ENCODE measurements at regions not wholly inside any gene's neighbourhood (a gene's known extent, or its start where the extent isn't known, plus 50 kb on each side); places are given as distances from the start of the nearest gene placed in this dataset.
"Not testable (repeated sequence)": the region's sequence is repeated elsewhere in the genome, so short reads cannot be mapped to it uniquely, and the experiment has no call there.

DNA sequence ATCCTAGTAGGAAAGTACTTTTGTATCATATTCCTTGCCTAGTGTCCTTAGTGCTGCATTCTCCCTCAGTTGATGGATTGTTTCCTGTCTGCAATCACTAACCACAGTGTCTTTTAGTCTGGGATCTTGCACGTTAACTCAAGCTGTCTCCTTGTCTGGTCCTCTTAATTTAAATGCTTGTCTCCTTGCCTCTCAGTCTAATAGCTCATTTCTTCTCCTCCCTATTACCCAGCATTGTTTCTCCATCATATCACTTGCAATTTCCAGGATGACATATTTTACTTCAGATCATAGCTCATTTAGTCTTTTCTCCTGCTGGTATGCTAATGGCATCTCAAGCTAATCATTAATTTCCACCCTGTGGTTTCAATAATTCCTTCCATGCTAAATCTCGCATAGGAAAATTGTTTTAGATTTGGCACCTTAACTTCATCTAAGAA, 2052.0 kb upstream of the C9orf72 start:
- no peaks in the 10 kb centered on the region for H3K4me1 Mint-ChIP-seq
- H3K27me3 Mint-ChIP-seq = no peaks in the 10 kb centered on the region
- no peak overlapping the region for H3K4me3 Mint-ChIP-seq
- ATAC-seq (replicated peaks) = no peak
- H3K36me3 Mint-ChIP-seq = no peaks in the 10 kb centered on the region
- H3K27ac Mint-ChIP-seq = no peak overlapping the region
- no peak for DNase-seq
- peaks cover 7 to 8% of the 10 kb centered on the region in 2 donors for H3K9me3 Mint-ChIP-seq

DNA sequence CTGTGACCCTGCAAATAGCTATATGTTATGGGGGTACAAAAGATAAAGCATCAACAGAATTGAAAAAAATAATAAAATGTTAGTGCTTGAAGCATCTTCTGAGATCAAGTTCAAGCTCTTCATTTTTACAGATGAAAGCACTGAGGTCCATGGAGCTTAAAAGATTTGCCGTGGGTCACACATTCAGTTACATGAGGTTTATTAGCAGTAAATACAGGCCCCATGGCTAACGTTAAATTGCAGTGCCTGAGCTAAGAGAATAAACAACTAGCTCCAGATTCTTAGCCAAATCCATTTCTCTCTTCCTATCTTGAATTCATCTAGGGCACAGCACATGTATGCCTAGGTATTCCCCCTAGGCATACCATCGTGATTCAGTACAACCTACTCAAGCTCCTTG, 2052.7 kb upstream of the C9orf72 start:
- DNase-seq (no peak), ATAC-seq (replicated peaks) (peak in 1 of 2 donors; percentile 25)
- Mint-ChIP-seq H3K27ac (no peak overlapping the region), H3K27me3 (no peaks in the 10 kb centered on the region), H3K9me3 (peaks cover 7 to 8% of the 10 kb centered on the region in 2 donors), H3K4me1 (no peaks in the 10 kb centered on the region), H3K4me3 (no peak overlapping the region), H3K36me3 (no peaks in the 10 kb centered on the region)

DNA sequence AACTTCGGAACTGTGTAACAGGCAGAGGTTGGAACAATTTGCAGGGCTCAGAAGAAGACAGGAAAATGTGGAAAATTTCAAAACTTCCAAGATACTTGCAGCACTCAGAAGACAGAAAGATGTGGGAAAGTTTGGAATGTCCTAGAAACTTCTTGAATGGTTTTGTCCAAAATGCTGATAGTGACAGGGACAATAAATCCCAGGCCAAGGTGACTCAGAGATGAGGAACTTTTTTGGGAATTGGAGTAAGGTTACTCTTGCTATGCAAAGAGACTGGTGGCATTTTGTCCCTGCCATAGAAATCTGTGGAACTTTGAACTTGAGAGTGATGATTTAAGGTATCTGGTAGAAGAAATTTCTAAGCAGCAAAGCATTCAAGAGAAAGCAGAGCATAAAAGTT, 2055.6 kb upstream of the C9orf72 start:
- not testable (repeated sequence) for H3K27me3 Mint-ChIP-seq; H3K4me3 Mint-ChIP-seq; DNase-seq; H3K36me3 Mint-ChIP-seq; H3K4me1 Mint-ChIP-seq; H3K27ac Mint-ChIP-seq; H3K9me3 Mint-ChIP-seq; ATAC-seq (replicated peaks)

DNA sequence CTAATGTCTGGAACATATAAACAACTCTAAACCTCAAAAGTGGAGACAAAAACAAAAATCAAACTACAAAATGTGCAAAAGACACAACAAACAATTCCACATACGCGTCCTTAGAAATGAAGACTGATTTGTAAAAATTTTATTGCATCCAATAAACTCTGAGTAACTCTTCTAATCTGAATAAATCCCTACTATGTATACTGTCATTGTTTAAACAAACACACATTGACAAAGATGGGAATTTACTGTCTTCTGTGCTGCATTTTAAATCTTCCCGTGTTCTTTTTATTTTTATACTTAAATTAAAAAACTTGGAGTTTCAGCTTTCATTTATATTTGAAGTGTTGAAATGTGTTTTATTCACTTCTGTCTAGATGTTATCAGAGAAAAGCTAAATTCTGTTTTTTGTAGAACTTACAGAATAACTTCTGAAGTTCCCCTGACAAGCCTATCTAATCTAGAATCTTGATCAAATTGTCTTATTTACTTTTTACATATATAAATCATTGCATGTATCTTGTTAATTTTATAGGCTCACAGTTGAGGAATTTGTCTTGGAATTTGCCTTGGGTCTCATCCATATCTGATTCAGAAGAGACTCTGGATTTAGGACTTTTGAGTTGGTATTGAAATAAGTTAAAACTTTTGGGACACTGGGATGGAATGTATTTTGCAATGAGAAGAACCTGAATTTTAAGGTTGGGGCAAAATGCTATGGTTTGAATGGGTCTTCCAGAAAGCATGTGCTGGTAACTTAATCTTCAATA, 2064.4 kb upstream of the C9orf72 start:
- ATAC-seq (replicated peaks) = no peak

DNA sequence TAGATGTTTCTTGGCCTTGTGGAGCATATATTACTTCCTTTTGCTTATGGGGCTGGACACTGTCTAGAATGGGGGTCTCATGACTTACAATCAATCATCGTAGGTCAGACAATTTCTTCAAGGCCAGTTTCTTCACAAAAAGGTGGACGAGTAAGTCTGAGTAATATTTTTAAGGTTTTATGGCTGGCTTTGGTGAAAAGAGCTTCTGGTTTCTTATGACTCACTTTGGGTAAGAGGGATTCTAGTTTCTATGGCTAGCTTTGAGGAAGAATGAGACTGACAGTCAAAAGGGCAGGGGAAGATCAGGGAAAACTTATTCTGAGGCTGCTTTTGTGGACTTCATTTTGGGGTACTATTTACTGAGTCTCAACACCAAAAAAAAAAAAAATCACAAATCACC, 2067.2 kb upstream of the C9orf72 start:
- Mint-ChIP-seq H3K4me1 (no peaks in the 10 kb centered on the region), H3K9me3 (no peaks in the 10 kb centered on the region), H3K36me3 (no peaks in the 10 kb centered on the region), H3K27me3 (no peaks in the 10 kb centered on the region), H3K4me3 (no peak overlapping the region), H3K27ac (no peak overlapping the region)
- no peak for ATAC-seq (replicated peaks)
- no peak for DNase-seq

More for the DNA sequence above, 2064.4 kb upstream of the C9orf72 start:
- Mint-ChIP-seq H3K4me3 (no peak overlapping the region), H3K36me3 (no peaks in the 10 kb centered on the region), H3K4me1 (no peaks in the 10 kb centered on the region), H3K9me3 (no peaks in the 10 kb centered on the region), H3K27ac (no peak overlapping the region), H3K27me3 (no peaks in the 10 kb centered on the region)
- no peak for DNase-seq

DNA sequence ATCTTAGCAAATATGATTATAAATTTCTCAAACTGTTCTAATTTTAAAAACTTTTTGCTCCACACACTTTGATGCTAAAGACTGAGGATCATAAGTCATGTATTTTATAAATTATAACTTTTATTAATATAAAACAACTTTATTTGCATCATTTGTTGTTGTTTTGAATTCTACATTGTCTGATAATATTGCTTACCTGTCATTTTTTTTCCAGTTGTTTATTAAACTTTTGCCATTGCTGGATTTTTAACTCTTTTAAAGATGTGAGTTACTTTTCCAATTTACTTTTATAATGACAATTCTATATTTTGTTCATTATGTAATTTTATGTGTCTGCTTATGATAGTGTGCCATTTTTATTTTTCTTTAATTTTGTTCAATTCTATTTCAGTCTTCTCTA, 2071.2 kb upstream of the C9orf72 start:
- Mint-ChIP-seq H3K27me3 (no peaks in the 10 kb centered on the region), H3K4me3 (no peak overlapping the region), H3K36me3 (no peaks in the 10 kb centered on the region), H3K27ac (no peak overlapping the region), H3K9me3 (no peaks in the 10 kb centered on the region), H3K4me1 (no peaks in the 10 kb centered on the region)
- ATAC-seq (replicated peaks) (no peak), DNase-seq (no peak)

DNA sequence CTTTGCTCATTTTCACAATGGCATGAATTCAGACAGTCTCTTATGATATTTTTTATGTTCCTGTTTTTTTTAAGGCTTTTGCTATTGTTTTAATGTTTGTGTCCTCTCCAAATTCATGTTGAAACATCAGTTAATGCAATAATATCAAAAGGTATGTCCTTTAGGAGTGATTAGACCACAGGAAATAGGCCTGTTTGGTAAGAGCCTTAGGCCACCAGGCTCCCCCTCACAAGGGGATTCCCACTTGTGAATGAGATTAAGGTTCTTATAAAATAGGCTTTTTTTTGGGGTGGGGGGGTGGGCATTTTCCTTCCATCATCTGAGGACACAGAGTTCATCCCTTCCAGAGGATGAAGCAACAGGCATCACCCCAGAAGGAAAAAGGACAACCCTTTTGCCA, 2074.2 kb upstream of the C9orf72 start:
- H3K4me3 Mint-ChIP-seq = no peak overlapping the region
- ATAC-seq (replicated peaks) (no peak), DNase-seq (no peak)
- H3K9me3 Mint-ChIP-seq = no peaks in the 10 kb centered on the region
- H3K4me1 Mint-ChIP-seq = no peaks in the 10 kb centered on the region
- H3K36me3 Mint-ChIP-seq = no peaks in the 10 kb centered on the region
- no peaks in the 10 kb centered on the region for H3K27me3 Mint-ChIP-seq
- no peak overlapping the region for H3K27ac Mint-ChIP-seq

DNA sequence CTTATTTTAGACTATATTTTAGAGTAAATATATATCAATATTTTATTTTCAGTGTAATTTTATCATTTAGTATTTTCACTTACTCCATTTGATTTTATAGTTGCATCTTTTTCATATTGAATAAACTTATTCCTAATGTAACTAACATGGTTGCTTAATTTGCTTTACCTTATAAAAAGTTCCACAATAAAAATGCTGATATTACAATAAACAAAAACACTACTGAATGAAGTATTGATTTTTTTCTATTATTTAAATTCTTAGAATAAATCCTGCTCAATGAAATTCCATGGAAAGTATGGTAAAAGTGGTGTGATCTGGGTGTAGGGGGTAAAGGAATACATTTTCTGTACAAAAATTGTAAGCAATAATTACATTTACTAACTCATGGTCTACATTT, 2074.9 kb upstream of the C9orf72 start:
- no peak for DNase-seq
- H3K4me1 Mint-ChIP-seq = no peaks in the 10 kb centered on the region
- no peak overlapping the region for H3K27ac Mint-ChIP-seq
- no peak for ATAC-seq (replicated peaks)
- no peaks in the 10 kb centered on the region for H3K27me3 Mint-ChIP-seq
- H3K36me3 Mint-ChIP-seq = no peaks in the 10 kb centered on the region
- H3K4me3 Mint-ChIP-seq = no peak overlapping the region
- H3K9me3 Mint-ChIP-seq = no peaks in the 10 kb centered on the region

DNA sequence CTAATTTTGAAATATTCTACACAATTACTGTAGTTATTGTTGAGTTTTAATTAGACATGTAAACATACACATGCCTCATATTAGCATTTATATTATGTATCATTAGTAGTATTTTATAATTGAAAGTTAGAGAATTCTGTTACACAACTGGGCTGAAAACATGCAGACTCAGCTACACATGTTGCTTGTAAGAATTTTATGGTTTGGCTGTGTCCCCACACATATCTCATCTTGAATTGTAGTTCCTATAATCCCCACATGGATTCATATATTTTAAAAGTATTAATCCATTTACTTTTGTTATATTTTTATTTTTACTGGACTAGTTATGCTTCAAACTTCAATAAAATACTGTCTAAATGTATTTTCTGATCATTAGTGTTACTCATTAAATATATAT, 2075.3 kb upstream of the C9orf72 start:
- Mint-ChIP-seq H3K4me1 (no peaks in the 10 kb centered on the region), H3K27me3 (no peaks in the 10 kb centered on the region), H3K9me3 (no peaks in the 10 kb centered on the region), H3K27ac (no peak overlapping the region), H3K36me3 (no peaks in the 10 kb centered on the region), H3K4me3 (no peak overlapping the region)
- ATAC-seq (replicated peaks) (no peak), DNase-seq (no peak)

DNA sequence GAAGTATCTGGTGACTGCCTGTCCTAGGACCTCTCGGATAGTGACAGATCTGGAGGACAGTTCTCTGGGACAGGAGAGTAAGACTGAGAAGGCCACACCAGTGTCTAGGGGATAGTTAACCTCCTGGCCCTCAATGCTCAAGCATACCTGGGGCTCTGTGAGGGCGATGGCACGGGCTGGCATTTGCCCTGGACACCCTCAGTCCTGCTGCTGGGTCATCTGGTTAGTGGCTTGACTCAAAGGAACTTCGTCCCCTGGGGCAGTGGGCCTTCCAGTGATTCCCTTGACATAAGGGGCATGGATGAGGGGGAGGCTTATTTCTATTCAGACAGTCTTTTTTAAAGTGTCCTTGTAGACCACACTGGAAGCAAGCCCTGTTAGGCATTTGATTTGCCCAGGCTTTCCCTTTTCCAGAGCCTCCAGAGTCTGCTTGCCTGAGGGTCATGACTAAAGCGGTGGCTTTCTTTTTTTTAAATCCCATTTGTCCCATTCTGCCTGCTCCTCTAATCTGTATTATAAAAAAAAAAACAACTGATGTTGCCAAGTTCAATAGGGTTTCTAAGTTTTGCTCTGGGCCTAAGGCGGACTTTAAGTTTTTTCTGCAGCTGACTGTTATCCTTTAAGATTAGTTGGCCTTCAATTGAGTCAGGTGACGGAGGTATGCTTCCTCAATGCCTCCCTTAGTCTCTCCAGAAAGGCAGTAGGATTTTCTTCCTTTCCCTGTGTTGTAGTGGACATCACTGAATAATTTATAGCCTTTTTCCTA, 2083.5 kb upstream of the C9orf72 start:
- Mint-ChIP-seq H3K27ac (no peak overlapping the region), H3K4me3 (no peak overlapping the region), H3K4me1 (no peaks in the 10 kb centered on the region), H3K27me3 (no peaks in the 10 kb centered on the region), H3K9me3 (peaks cover 0 to 5% of the 10 kb centered on the region in 2 donors), H3K36me3 (no peaks in the 10 kb centered on the region)
- ATAC-seq (replicated peaks) (no peak), DNase-seq (no peak)

DNA sequence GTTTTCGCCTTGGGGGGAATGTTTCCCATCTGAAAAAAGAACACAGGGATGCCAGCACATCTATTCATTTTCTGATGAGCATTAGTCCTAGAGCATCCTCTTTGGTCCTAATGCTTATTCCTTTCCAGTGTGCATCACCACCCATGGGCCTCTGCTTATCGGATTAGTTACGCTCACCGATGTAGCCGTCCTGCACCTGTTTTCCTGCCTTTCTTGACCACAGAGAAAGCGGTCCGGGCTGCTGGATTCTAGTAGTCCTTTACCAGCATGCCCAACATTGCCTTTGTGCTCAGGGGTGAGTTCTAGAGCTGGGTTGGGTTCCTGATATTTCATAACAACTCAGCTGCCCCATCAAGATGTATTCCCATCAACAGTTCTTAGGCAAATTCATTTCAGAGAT, 2084.5 kb upstream of the C9orf72 start:
- DNase-seq (no peak), ATAC-seq (replicated peaks) (no peak)
- Mint-ChIP-seq H3K4me3 (no peak overlapping the region), H3K27ac (no peak overlapping the region), H3K36me3 (no peaks in the 10 kb centered on the region), H3K4me1 (no peaks in the 10 kb centered on the region), H3K9me3 (peaks cover 0 to 5% of the 10 kb centered on the region in 2 donors), H3K27me3 (no peaks in the 10 kb centered on the region)

DNA sequence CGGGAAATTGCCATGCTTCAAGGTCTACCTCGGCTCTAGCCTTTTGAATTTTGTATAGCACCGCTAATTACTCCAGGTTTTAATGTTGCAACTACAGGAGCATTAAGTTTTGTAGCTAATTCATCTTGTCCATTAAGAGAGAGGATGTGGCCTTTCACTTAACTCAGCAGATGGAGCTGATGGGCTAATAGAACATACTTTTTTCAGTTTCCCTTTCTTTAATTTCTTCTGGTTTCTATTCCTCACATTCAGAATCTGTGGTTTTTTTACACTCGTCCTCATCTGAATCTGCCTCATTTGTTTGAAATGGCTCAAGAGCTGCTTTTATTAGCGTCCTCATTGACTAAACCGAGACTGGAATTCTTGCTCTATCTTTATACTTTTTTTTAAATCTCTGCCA, 2085.7 kb upstream of the C9orf72 start:
- no peak overlapping the region for H3K4me3 Mint-ChIP-seq
- H3K4me1 Mint-ChIP-seq = no peaks in the 10 kb centered on the region
- DNase-seq (no peak), ATAC-seq (replicated peaks) (no peak)
- no peak overlapping the region for H3K27ac Mint-ChIP-seq
- H3K27me3 Mint-ChIP-seq = no peaks in the 10 kb centered on the region
- peaks cover 0 to 5% of the 10 kb centered on the region in 2 donors for H3K9me3 Mint-ChIP-seq
- H3K36me3 Mint-ChIP-seq = no peaks in the 10 kb centered on the region

DNA sequence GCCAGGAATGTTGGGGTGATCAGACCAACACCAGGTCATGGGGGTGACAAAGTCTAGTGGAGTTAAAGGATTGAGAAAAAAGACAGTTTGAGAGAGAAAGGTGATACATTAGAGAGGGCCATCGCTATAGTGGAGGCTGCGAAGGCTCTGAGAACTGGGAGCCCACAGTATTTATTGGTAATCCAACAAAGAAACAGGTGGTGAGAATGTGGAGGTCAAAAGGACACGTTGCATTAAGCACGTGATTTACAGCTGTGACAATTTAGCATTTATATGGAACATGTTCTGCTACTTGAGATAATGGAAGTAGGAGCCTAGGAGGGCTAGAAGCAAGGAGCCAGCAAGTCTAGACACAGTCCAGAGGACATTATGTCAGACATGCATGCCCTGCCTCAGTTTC, 2086.5 kb upstream of the C9orf72 start:
- DNase-seq (no peak), ATAC-seq (replicated peaks) (no peak)
- Mint-ChIP-seq H3K27ac (no peak overlapping the region), H3K9me3 (peaks cover 0 to 5% of the 10 kb centered on the region in 2 donors), H3K4me1 (no peaks in the 10 kb centered on the region), H3K27me3 (no peaks in the 10 kb centered on the region), H3K4me3 (no peak overlapping the region), H3K36me3 (no peaks in the 10 kb centered on the region)

DNA sequence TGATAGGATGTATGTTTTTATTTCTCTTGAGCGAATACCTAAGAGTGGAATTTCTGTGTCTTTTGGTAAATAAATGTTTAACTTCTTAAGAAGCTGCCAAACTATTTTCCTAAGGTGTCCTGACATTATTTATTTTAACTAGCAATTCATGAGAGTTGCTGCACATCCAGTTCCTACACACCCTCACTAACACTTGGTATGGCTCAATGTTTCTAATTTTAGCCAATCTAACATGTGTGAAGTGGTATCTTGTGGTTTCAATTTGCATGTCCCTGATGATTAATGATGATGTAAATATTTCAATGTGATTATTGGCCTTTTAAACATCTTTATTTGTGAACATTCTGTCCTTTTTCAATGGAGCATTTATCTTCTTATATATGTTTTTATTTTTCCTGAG, 2095.5 kb upstream of the C9orf72 start:
- no peak overlapping the region for H3K27ac Mint-ChIP-seq
- H3K4me1 Mint-ChIP-seq = no peaks in the 10 kb centered on the region
- no peaks in the 10 kb centered on the region for H3K27me3 Mint-ChIP-seq
- ATAC-seq (replicated peaks) = no peak
- no peaks in the 10 kb centered on the region for H3K36me3 Mint-ChIP-seq
- no peak for DNase-seq
- H3K9me3 Mint-ChIP-seq = peaks cover 0 to 6% of the 10 kb centered on the region in 2 donors
- no peak overlapping the region for H3K4me3 Mint-ChIP-seq

DNA sequence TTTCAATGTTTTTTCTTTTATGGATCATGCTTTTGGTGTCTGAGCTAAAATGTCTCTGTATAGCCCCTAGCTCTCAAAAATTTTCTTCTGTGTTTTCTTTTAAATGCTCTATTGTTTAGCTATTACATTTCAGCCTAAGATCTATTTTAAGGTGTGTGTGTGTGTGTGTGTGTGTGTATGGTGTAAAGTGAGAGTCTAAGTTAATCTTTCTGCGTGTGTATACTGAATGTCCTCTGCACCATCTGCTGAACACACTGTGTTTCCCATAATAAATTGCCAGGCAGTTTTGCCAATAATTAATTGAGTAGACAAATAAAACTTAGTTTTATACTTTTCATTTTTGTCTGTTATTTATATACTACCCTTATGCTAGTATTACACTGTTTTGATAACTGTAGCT, 2096.3 kb upstream of the C9orf72 start:
- Mint-ChIP-seq H3K27me3 (no peaks in the 10 kb centered on the region), H3K4me1 (no peaks in the 10 kb centered on the region), H3K4me3 (no peak overlapping the region), H3K27ac (no peak overlapping the region), H3K9me3 (peaks cover 0 to 6% of the 10 kb centered on the region in 2 donors), H3K36me3 (no peaks in the 10 kb centered on the region)
- no peak for ATAC-seq (replicated peaks)
- no peak for DNase-seq
